ENCODE measurements at regions not wholly inside any gene's neighbourhood (a gene's known extent, or its start where the extent isn't known, plus 50 kb on each side); places are given as distances from the start of the nearest gene placed in this dataset.

DNA sequence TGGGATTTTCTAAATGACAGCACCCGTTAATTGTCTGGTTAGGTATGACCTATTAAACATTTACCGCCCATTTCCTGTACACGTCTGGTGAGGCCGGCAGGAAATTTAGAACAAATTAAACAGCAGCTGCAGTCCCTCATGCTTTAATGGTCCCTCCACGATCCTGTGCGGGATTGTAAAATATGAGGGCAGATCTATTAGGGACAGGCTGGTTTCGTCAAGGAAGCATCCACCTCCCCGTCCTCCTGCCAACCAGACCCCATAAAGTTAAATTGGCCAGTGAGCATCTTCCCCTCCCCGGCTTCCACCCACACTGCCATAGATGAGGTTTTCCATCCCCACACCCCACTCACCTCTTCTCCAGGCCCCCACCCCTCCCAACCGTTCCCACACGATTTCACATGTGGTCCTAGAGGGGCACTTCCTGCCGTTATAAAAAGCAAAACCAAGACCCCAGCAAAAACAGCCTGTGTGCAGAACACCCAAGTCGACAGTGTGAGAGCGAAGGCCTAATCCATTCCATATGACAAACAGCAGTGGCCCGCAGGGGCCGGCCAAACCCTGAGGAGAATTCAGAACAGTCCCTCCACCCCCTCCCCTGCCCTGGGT is 331.9 kb downstream of the FOXL1 start:
- Mint-ChIP-seq H3K4me1 (no peaks in the 10 kb centered on the region), H3K27ac (no peak overlapping the region), H3K36me3 (no peaks in the 10 kb centered on the region), H3K4me3 (no peak overlapping the region), H3K9me3 (no peaks in the 10 kb centered on the region), H3K27me3 (peaks cover 5 to 9% of the 10 kb centered on the region in 2 donors)
- Histone ChIP-seq H3K27ac (ENCODE audit: low read depth, low read length) (no peak overlapping the region), H3K4me1 (ENCODE audit: insufficient read depth, low read length) (no peaks in the 10 kb centered on the region), H3K4me3 (ENCODE audit: low read length in 2 of 2) (no peak overlapping the region), H3K9me3 (ENCODE audit: control insufficient read depth in 1 of 2, low read length in 2 of 2) (no peaks in the 10 kb centered on the region), H3K36me3 (ENCODE audit: insufficient read depth, low read length) (no peaks in the 10 kb centered on the region), H3K27me3 (ENCODE audit: insufficient read depth, low read length) (no peaks in the 10 kb centered on the region)
- DNase-seq, result no peak
- intact Hi-C loops (cut with micrococcal nuclease), result no loop called here
- CTCF ChIA-PET (ENCODE audit: partially characterized antibody), result no interaction called here
- POLR2A ChIA-PET (ENCODE audit: partially characterized antibody), result no interaction called here

DNA sequence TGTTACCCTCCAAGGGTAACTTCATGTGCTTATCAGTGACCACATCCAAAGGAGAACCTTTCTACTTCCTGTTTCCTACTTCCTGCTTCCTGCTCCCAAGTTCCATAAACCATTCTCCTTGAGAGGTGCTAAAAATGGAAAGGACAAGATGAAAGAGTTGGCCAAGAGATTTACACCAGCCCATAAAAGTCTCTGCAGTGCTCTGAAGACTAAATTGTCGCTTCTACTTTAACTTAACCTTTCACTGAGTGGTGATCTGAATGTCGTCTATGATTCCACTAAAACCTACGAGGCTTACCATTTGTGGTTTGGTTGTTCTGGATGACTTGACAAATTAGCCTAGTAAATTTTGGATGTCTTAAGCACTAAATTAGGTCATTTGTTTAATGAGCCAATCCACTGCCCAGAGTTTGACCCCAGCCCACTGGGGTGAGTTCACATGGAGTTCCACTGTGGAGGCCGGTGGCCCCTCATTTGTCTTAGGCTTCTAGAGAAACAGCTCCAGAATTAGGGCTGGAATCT is 333.1 kb downstream of the FOXL1 start:
- no peak overlapping the region for H3K27ac ChIP-seq (ENCODE audit: low read depth, low read length)
- no peaks in the 10 kb centered on the region for H3K27me3 ChIP-seq (ENCODE audit: insufficient read depth, low read length)
- H3K4me3 ChIP-seq (ENCODE audit: low read length in 2 of 2), result no peak overlapping the region
- intact Hi-C loops (cut with micrococcal nuclease), result no loop called here
- Mint-ChIP-seq H3K27me3 (peaks cover 3 to 9% of the 10 kb centered on the region in 2 donors), H3K4me3 (no peak overlapping the region), H3K9me3 (no peaks in the 10 kb centered on the region), H3K27ac (no peak overlapping the region), H3K4me1 (no peaks in the 10 kb centered on the region), H3K36me3 (no peaks in the 10 kb centered on the region)
- H3K9me3 ChIP-seq (ENCODE audit: control insufficient read depth in 1 of 2, low read length in 2 of 2), result no peaks in the 10 kb centered on the region
- DNase-seq, result no peak
- H3K4me1 ChIP-seq (ENCODE audit: insufficient read depth, low read length), result no peaks in the 10 kb centered on the region
- ChIA-PET POLR2A (ENCODE audit: partially characterized antibody) (no interaction called here), CTCF (ENCODE audit: partially characterized antibody) (no interaction called here)
- no peaks in the 10 kb centered on the region for H3K36me3 ChIP-seq (ENCODE audit: insufficient read depth, low read length)

DNA sequence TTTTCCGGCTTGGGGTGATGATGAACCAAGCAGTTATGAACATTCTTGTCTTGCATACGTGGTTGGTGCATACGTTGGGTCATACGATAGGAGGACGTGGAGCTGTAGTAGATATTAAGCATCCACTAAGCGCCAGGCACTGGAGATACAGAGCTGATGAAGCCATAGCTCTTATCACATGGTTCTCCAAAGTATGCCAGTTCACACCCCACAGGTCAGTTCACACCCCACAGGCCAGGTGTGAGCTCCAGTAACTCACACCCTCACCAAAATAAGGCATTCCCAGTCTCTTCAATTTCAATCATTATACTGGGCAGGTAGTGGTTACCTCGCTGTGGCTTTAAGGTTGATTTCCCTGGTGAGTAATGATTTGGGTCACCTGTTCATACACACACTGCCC is 335.5 kb downstream of the FOXL1 start:
- Mint-ChIP-seq H3K27me3 (peaks cover 0 to 3% of the 10 kb centered on the region in 2 donors), H3K4me1 (no peaks in the 10 kb centered on the region), H3K4me3 (no peak overlapping the region), H3K36me3 (no peaks in the 10 kb centered on the region), H3K27ac (no peak overlapping the region), H3K9me3 (peaks cover 0 to 3% (median 0%) of the 10 kb centered on the region in 8 donors)
- Histone ChIP-seq H3K9me3 (ENCODE audit: control insufficient read depth in 1 of 2, low read length in 2 of 2) (no peaks in the 10 kb centered on the region), H3K4me3 (ENCODE audit: low read length in 2 of 2) (no peak overlapping the region), H3K4me1 (ENCODE audit: insufficient read depth, low read length) (no peaks in the 10 kb centered on the region), H3K36me3 (ENCODE audit: insufficient read depth, low read length) (no peaks in the 10 kb centered on the region), H3K27ac (ENCODE audit: low read depth, low read length) (no peak overlapping the region), H3K27me3 (ENCODE audit: insufficient read depth, low read length) (no peaks in the 10 kb centered on the region)
- intact Hi-C loops (cut with micrococcal nuclease), result no loop called here
- ChIA-PET POLR2A (ENCODE audit: partially characterized antibody) (no interaction called here), CTCF (ENCODE audit: partially characterized antibody) (no interaction called here)
- DNase-seq, result no peak

DNA sequence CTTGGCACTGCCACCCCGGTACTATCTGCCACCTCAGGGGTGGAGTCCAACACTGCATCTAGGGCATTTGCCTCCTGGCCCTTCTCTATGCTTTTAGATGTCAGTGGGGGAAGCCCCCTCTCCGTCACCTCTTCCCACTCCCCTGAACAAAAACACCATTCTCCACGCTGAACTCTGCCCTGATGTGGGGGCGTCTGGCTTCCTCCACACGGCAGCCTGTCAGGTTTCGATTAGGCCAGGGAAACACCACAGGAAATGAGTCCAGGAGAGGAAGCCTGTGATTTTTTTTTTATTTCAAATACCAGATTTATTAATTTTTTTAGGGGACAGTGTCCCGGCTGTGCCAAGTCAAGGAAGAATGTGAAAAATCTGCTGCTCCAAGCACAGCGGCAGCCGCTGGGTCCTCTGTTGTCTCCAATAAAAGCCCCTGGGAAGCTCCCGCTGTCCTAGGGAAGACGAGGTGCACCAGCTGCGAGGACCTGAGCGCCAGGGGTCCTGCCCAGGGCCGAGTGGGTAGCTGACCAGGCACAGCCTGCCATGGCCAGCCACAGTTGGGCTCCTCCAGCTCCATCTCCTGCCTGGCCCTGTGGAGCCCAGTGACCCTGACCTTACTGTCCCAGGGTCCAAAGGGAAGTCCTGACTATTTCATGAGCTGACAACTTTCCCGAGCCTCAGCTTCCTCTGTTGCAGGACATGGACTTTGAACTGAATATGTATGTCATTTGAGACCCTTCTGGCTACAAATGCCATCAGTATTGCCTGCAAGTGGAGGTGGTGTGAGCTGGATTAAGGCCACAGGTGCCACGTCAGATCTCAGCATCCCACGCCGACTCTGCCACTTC is 336.7 kb downstream of the FOXL1 start:
- no peaks in the 10 kb centered on the region for H3K36me3 Mint-ChIP-seq
- POLR2A ChIA-PET (ENCODE audit: partially characterized antibody), result no interaction called here
- Histone ChIP-seq H3K4me3 (ENCODE audit: low read length in 2 of 2) (no peak overlapping the region), H3K9me3 (ENCODE audit: control insufficient read depth in 1 of 2, low read length in 2 of 2) (no peaks in the 10 kb centered on the region), H3K27me3 (ENCODE audit: insufficient read depth, low read length) (no peaks in the 10 kb centered on the region), H3K4me1 (ENCODE audit: insufficient read depth, low read length) (no peaks in the 10 kb centered on the region), H3K36me3 (ENCODE audit: insufficient read depth, low read length) (no peaks in the 10 kb centered on the region), H3K27ac (ENCODE audit: low read depth, low read length) (no peak overlapping the region)
- DNase-seq, result no peak
- H3K9me3 Mint-ChIP-seq, result peaks cover 0 to 5% (median 0%) of the 10 kb centered on the region in 8 donors
- no peak overlapping the region for H3K4me3 Mint-ChIP-seq
- CTCF ChIA-PET (ENCODE audit: partially characterized antibody), result no interaction called here
- intact Hi-C loops (cut with micrococcal nuclease), result no loop called here
- H3K27me3 Mint-ChIP-seq, result peaks cover 0 to 3% of the 10 kb centered on the region in 2 donors
- H3K4me1 Mint-ChIP-seq, result no peaks in the 10 kb centered on the region
- H3K27ac Mint-ChIP-seq, result no peak overlapping the region

DNA sequence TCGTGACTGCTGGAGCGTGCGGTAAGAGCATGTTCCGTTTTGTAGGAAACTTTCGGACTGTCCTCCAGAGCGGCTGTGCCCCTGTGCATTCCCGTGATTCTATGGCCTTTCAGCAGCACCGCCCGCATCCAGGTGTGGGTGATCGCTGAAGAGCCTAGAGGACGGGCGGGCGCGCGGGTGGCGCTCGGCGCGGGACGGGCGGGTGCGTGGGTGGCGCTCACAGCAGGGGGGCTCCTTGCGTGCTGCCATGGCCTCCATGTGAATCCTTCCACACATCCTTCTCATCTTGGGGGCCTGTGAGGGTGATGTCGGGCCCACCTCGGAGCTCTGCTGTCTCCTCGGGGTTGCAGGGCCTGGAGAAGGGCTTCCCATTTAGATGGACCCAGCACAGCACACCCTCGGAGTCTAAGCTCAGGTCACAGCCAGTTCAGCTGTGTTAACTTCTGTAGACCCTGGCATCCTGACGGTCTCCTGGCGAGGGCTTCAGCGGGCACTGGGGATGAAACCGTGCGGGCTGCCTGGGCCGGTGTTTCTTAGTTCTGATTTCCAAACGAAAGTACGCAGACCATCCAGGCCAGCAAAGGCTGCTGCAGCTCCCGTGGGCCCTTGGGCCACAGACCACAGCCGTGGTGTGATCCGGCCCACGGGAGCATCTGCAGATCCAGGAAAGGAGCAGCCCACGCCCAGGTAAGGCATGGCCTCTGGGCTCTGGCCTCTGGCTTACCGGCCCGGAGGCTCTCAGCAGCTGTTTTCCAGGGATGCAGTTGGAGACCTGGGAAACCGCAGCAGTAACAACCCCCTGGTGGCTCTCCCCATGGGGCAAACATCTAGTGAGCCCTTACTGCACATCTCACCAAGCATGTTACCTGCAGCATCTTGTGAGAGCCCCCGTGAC is 339.4 kb downstream of the FOXL1 start:
- Histone ChIP-seq H3K4me1 (ENCODE audit: insufficient read depth, low read length) (no peaks in the 10 kb centered on the region), H3K4me3 (ENCODE audit: low read length in 2 of 2) (no peak overlapping the region), H3K36me3 (ENCODE audit: insufficient read depth, low read length) (no peaks in the 10 kb centered on the region), H3K27ac (ENCODE audit: low read depth, low read length) (no peak overlapping the region), H3K27me3 (ENCODE audit: insufficient read depth, low read length) (no peaks in the 10 kb centered on the region), H3K9me3 (ENCODE audit: control insufficient read depth in 1 of 2, low read length in 2 of 2) (no peaks in the 10 kb centered on the region)
- DNase-seq, result no peak
- H3K36me3 Mint-ChIP-seq, result no peaks in the 10 kb centered on the region
- peaks cover 0 to 6% (median 1%) of the 10 kb centered on the region in 8 donors for H3K9me3 Mint-ChIP-seq
- H3K27me3 Mint-ChIP-seq, result peaks cover 0 to 7% of the 10 kb centered on the region in 2 donors
- ChIA-PET CTCF (ENCODE audit: partially characterized antibody) (no interaction called here), POLR2A (ENCODE audit: partially characterized antibody) (no interaction called here)
- no peaks in the 10 kb centered on the region for H3K4me1 Mint-ChIP-seq
- H3K27ac Mint-ChIP-seq, result no peak overlapping the region
- intact Hi-C loops (cut with micrococcal nuclease), result no loop called here
- H3K4me3 Mint-ChIP-seq, result no peak overlapping the region

DNA sequence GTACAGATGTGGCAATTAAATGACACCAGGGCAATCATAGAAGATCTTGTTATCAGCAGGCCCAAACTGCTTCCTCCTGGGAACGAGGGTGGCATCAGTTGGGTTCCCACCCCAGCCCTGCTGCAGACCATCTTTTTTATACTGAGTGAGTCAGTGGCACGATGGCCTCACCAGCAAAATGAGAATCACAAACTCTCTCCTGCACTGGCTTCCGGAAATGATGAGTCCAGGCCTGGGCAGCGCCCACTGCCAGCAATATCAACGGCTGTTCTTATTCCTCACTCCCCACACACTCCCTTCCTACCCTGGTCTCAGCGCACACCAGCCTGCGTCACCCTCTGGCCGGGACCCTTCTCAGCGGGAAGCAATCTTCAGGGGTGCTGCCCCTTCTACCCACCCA is 340.3 kb downstream of the FOXL1 start:
- Histone ChIP-seq H3K4me1 (ENCODE audit: insufficient read depth, low read length) (no peaks in the 10 kb centered on the region), H3K9me3 (ENCODE audit: control insufficient read depth in 1 of 2, low read length in 2 of 2) (no peaks in the 10 kb centered on the region), H3K27me3 (ENCODE audit: insufficient read depth, low read length) (no peaks in the 10 kb centered on the region), H3K4me3 (ENCODE audit: low read length in 2 of 2) (no peak overlapping the region), H3K27ac (ENCODE audit: low read depth, low read length) (no peak overlapping the region), H3K36me3 (ENCODE audit: insufficient read depth, low read length) (no peaks in the 10 kb centered on the region)
- Mint-ChIP-seq H3K36me3 (no peaks in the 10 kb centered on the region), H3K4me1 (no peaks in the 10 kb centered on the region), H3K9me3 (peaks cover 0 to 6% (median 3%) of the 10 kb centered on the region in 8 donors), H3K4me3 (no peak overlapping the region), H3K27me3 (peaks cover 3 to 12% of the 10 kb centered on the region in 2 donors), H3K27ac (no peak overlapping the region)
- POLR2A ChIA-PET (ENCODE audit: partially characterized antibody), result no interaction called here
- intact Hi-C loops (cut with micrococcal nuclease), result no loop called here
- no peak for DNase-seq
- CTCF ChIA-PET (ENCODE audit: partially characterized antibody), result no interaction called here

DNA sequence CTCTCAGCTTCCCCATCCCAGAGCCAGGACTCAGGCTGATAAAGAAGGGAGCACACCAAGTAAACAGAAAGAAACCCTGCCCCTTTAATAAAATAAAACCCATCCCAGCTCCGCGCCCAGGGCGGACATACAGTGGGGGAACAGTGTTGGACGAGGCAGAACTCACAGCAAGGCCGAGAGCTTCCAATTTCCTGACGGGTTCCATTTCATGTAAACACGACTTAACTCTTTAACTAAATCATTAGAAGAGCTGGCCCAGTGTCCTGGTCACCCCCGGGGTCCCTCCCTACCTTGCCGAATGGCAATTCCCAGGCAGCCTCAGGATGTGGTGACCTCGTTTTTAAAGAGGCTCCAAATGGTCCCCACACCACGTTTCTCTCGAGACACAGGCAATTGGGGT is 340.7 kb downstream of the FOXL1 start:
- no peak overlapping the region for H3K4me3 Mint-ChIP-seq
- ChIA-PET CTCF (ENCODE audit: partially characterized antibody) (no interaction called here), POLR2A (ENCODE audit: partially characterized antibody) (no interaction called here)
- Histone ChIP-seq H3K4me3 (ENCODE audit: low read length in 2 of 2) (no peak overlapping the region), H3K9me3 (ENCODE audit: control insufficient read depth in 1 of 2, low read length in 2 of 2) (no peaks in the 10 kb centered on the region), H3K27me3 (ENCODE audit: insufficient read depth, low read length) (no peaks in the 10 kb centered on the region), H3K36me3 (ENCODE audit: insufficient read depth, low read length) (no peaks in the 10 kb centered on the region), H3K4me1 (ENCODE audit: insufficient read depth, low read length) (no peaks in the 10 kb centered on the region), H3K27ac (ENCODE audit: low read depth, low read length) (no peak overlapping the region)
- H3K4me1 Mint-ChIP-seq, result no peaks in the 10 kb centered on the region
- peaks cover 7 to 13% of the 10 kb centered on the region in 2 donors for H3K27me3 Mint-ChIP-seq
- H3K36me3 Mint-ChIP-seq, result no peaks in the 10 kb centered on the region
- intact Hi-C loops (cut with micrococcal nuclease), result no loop called here
- no peak for DNase-seq
- peaks cover 0 to 6% (median 3%) of the 10 kb centered on the region in 8 donors for H3K9me3 Mint-ChIP-seq
- no peak overlapping the region for H3K27ac Mint-ChIP-seq

Data from CD4-positive, alpha-beta memory T cell (primary cell).